Calu3 (cell line): ENCODE measurements at regions not wholly inside any gene's neighbourhood (a gene's known extent, or its start where the extent isn't known, plus 50 kb on each side); places are given as distances from the start of the nearest gene placed in this dataset.

Experiments
- BruUV-seq: library from RNA; stranded (reverse); fragments of 400-500 nt; replicated peaks from 2 replicates; lab custom pipeline; 2021; lab: Mats Ljungman, UMichigan
- CTCF ChIA-PET: fragments of 300-600 bp; sonication (Branson Sonifier 250); formaldehyde crosslinking; loops from one replicate; lab custom pipeline; 2022; ENCODE audit warnings: antibody characterized with exemption; lab: Charles Lee
- DNase-seq: peaks from one replicate; pipeline ENCODE4 v3.0.0; 2022
- H3K27ac Mint-ChIP-seq: one replicate; pipeline ENCODE4 v1.8.0; 2022; ENCODE audit warnings: mixed read lengths; ENCODE audit not compliant: unreplicated experiment
- H3K27me3 Mint-ChIP-seq: one replicate; pipeline ENCODE4 v1.8.0; 2022; ENCODE audit warnings: mixed read lengths; ENCODE audit not compliant: unreplicated experiment
- H3K36me3 Mint-ChIP-seq: one replicate; pipeline ENCODE4 v1.8.0; 2022; ENCODE audit warnings: mild to moderate bottlenecking, moderate library complexity, mixed read lengths; ENCODE audit not compliant: insufficient read depth, unreplicated experiment
- H3K4me1 Mint-ChIP-seq: one replicate; pipeline ENCODE4 v1.8.0; 2022; ENCODE audit warnings: mild to moderate bottlenecking, low read depth, mixed read lengths; ENCODE audit not compliant: unreplicated experiment
- H3K4me3 Mint-ChIP-seq: one replicate; pipeline ENCODE4 v1.8.0; 2022; ENCODE audit warnings: mild to moderate bottlenecking, low read depth, moderate library complexity, mixed read lengths; ENCODE audit not compliant: unreplicated experiment
- H3K9me3 Mint-ChIP-seq: one replicate; pipeline ENCODE4 v1.8.0; 2022; ENCODE audit warnings: low read depth, mixed read lengths; ENCODE audit not compliant: unreplicated experiment
- intact Hi-C: fragments of 100-400 bp; cut with micrococcal nuclease; formaldehyde crosslinking; loops from one replicate; pipeline ENCODE4 v1.10.0; 2022; ENCODE audit not compliant: unreplicated experiment
- TF ChIP-seq, protein P1 (sequence below): fragments of 200-600 bp; IDR thresholded peaks from one replicate; pipeline ENCODE4 v1.8.0; 2022; ENCODE audit warnings: antibody characterized with exemption; ENCODE audit not compliant: unreplicated experiment

DNA sequence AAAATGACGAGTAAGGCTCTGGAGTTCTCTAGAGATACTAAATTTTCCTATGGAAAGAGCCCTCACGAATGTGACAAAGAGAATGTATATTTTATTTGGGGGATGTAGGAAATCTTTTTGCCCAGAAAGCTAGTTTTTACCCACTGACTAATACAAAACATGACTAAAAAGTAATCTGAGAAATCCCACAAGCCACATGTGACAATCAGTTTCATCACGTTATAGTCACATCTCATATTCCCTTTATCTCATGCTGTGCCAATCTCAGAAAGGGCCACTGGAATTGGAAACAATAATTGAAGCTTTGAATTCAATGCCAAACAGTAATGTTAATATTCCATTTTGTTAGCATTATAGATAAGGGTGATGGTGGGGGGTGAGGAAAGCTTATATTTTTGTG, 509.0 kb upstream of the GOLIM4 start:
- TF ChIP-seq, protein P1, sequence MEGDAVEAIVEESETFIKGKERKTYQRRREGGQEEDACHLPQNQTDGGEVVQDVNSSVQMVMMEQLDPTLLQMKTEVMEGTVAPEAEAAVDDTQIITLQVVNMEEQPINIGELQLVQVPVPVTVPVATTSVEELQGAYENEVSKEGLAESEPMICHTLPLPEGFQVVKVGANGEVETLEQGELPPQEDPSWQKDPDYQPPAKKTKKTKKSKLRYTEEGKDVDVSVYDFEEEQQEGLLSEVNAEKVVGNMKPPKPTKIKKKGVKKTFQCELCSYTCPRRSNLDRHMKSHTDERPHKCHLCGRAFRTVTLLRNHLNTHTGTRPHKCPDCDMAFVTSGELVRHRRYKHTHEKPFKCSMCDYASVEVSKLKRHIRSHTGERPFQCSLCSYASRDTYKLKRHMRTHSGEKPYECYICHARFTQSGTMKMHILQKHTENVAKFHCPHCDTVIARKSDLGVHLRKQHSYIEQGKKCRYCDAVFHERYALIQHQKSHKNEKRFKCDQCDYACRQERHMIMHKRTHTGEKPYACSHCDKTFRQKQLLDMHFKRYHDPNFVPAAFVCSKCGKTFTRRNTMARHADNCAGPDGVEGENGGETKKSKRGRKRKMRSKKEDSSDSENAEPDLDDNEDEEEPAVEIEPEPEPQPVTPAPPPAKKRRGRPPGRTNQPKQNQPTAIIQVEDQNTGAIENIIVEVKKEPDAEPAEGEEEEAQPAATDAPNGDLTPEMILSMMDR = no peak
- H3K27ac Mint-ChIP-seq = no peak overlapping the region
- H3K36me3 Mint-ChIP-seq = no peaks in the 10 kb centered on the region
- DNase-seq = no peak
- no peaks in the 10 kb centered on the region for H3K4me1 Mint-ChIP-seq
- H3K27me3 Mint-ChIP-seq = no peaks in the 10 kb centered on the region
- intact Hi-C loops = no loop called here
- CTCF ChIA-PET = interaction anchor here (1.2 kb wide), 1 partner anchor 11 kb away, joined by 3 read pairs; no protein-coding TSS in a partner anchor
- no peak overlapping the region for H3K4me3 Mint-ChIP-seq
- H3K9me3 Mint-ChIP-seq = no peaks in the 10 kb centered on the region
- BruUV-seq = no TSS peak

DNA sequence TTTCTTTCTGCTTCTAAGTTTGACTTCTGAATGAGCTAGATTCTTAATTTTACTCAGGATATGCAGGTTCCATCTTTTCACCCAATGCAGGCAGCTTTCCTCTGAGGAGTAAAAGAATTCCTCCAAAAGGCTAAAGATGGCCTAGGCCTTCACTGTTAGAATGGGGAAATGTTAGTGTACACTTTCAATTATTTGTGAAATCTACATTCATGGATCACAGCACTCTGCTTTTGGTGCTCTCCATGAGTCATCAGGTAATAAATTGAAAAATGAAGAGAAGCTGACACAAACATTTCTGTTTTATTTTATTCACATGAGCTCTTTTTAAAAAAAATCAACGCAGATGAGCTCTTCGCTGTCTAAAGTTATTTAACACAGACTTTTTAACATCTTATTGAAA, 502.5 kb upstream of the GOLIM4 start:
- no peak overlapping the region for H3K27ac Mint-ChIP-seq
- H3K9me3 Mint-ChIP-seq = no peaks in the 10 kb centered on the region
- CTCF ChIA-PET = interaction anchor here (1.1 kb wide), 1 partner anchor 203 kb away, joined by 3 read pairs; no protein-coding TSS in a partner anchor
- H3K4me1 Mint-ChIP-seq = no peaks in the 10 kb centered on the region
- no peak overlapping the region for H3K4me3 Mint-ChIP-seq
- H3K36me3 Mint-ChIP-seq = no peaks in the 10 kb centered on the region
- no TSS peak for BruUV-seq
- no peaks in the 10 kb centered on the region for H3K27me3 Mint-ChIP-seq
- TF ChIP-seq, protein P1 = no peak
- DNase-seq = no peak
- intact Hi-C loops = no loop called here

DNA sequence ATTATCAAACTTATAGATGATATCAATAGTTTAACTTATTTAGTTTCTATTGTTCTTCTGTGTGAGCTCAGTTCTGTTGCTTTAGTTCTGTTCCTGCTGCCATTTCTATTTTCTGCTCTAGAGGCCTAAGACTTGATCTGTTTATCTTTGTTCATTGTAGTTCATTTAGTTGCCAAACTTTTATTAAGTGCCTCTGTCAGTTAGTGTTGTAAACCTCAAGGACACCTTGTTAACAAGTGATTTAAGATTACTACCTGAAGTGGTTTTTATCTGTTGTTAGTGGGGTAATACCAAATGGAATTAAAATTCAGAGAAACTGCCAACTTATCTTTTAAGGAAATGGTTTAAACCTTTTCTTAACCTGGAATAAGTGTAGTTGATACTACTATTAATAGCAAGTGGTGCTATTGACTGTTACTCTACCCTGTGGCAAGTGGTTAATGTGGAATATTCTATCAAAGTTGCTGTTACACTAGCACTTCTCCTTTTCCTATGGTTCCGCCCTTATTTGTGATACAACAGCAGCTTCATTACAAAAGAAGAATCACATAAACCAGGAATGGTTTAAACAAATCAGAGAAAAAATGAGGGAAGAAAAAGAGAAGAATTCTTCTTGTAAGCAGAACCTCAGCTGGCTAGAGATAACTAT, 500.6 kb upstream of the GOLIM4 start:
- BruUV-seq = no TSS peak
- intact Hi-C loops = no loop called here
- Mint-ChIP-seq H3K4me1 (no peaks in the 10 kb centered on the region), H3K27me3 (no peaks in the 10 kb centered on the region), H3K4me3 (no peak overlapping the region), H3K27ac (no peak overlapping the region), H3K36me3 (no peaks in the 10 kb centered on the region), H3K9me3 (no peaks in the 10 kb centered on the region)
- CTCF ChIA-PET = interaction anchor here (1.2 kb wide), 1 partner anchor 11 kb away, joined by 4 read pairs; no protein-coding TSS in a partner anchor
- TF ChIP-seq, protein P1 = no peak
- no peak for DNase-seq

DNA sequence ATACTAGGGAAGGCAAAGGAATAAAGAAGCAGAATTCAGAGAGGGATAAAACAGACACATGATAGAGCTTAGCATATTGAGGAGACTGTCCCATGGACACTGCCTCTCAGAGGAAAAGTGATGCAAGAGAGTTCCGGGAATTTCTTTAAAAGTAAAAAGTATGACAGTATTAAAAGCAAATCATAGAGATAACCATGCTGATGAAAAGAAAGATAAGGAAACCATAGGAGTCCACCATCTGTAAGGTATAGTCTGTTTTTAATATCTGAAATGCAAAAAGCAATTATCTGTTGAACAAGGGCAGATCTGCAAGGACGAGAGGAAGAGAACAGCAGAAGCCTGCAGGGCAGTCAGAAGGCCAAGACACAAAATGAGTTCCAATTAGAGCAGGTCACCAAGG, 495.9 kb upstream of the GOLIM4 start:
- Mint-ChIP-seq H3K4me1 (no peaks in the 10 kb centered on the region), H3K9me3 (no peaks in the 10 kb centered on the region), H3K27ac (no peak overlapping the region), H3K27me3 (no peaks in the 10 kb centered on the region), H3K4me3 (no peak overlapping the region), H3K36me3 (no peaks in the 10 kb centered on the region)
- CTCF ChIA-PET = no interaction called here
- TF ChIP-seq, protein P1 = no peak
- intact Hi-C loops = no loop called here
- no peak for DNase-seq
- BruUV-seq = no TSS peak
